ENCODE measurements at regions not wholly inside any gene's neighbourhood (a gene's known extent, or its start where the extent isn't known, plus 50 kb on each side); places are given as distances from the start of the nearest gene placed in this dataset.
"Not testable (repeated sequence)": the region's sequence is repeated elsewhere in the genome, so short reads cannot be mapped to it uniquely, and the experiment has no call there.

- DNase-seq = no peak
Measured at GRCh38 chr6:137545073-137545472, 50.9 kb upstream of the OLIG3 start.

DNA sequence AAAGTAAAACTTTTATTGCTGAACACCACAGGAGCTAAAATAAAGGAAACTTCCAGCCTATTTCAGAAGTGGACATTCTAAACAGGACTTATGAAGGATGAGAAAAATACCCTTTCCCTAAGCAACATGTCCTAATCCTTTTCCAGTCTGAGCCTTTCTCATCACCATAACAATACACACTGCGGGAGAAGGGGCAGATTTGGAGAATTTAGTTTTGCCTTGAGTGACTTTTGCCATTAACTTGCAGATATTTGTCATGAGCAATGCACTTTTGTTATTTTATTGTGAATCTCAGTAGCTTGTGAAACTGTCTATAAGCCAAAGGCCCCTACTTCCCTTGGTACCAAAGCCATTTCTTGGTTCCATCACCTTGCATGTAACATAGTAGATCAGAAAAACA lies 53.0 kb upstream of the OLIG3 start:
- no peak for DNase-seq

DNA sequence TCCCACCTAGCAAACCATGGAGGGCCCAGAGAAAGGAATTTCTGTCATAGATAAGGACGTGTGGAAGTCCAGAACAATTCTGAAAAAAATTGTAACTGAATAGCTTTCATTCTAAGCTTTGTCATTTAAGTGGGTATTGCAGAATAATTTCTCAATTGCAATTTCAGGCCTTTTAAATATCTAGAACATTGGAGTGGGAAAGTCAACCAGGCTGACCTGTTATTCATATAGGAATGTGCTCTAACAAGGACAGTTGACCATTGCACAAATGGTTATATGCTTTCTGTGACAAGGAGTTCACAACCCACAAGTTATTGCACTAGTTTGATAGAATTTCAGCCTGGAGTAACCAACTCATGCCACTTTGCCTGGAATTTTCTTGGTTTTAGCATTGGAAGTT lies 53.4 kb upstream of the OLIG3 start:
- DNase-seq = no peak

DNA sequence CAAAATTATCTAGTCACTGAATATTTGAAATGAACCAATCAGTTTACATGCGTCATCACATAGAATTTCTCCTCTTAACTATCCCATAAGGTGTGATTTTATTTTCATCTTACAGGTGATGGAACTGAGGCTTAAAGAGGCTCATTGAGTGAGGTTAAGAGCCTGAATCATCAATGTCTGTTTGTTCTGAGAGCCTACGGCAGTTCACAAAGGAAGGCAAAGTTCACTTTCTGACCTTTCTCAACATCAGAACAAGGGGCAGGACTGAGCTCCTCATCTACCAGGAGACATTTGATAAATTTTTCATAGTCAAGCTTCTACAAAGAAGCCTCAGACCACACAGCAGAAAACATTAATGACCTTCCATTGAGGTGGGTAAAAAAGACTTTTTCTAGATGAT lies 54.9 kb upstream of the OLIG3 start:
- no peak for DNase-seq

DNA sequence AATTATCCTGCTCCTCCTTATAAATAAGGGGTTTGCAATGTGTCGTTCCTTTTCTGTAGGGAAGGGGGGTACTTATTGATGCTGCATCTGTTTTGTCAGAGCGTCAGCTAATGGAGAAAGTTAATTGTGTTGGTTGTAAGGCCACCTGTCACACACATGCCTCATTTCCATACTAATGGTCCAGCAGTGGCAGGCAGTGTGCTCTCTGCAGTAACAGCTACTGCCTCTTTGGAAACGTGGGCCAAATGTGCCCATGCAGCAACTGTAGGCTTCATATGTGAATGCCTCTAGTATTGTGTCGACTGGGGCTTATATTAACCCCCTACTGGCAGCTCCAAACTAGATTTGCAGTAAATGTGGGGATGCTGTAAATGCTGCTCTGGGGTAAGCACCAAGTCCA lies 56.3 kb upstream of the OLIG3 start:
- DNase-seq = no peak

GRCh38 chr6:137552146-137552545 lies 58.0 kb upstream of the OLIG3 start:
- DNase-seq = no peak

GRCh38 chr6:137552809-137553208 lies 58.6 kb upstream of the OLIG3 start:
- DNase-seq = no peak

DNA sequence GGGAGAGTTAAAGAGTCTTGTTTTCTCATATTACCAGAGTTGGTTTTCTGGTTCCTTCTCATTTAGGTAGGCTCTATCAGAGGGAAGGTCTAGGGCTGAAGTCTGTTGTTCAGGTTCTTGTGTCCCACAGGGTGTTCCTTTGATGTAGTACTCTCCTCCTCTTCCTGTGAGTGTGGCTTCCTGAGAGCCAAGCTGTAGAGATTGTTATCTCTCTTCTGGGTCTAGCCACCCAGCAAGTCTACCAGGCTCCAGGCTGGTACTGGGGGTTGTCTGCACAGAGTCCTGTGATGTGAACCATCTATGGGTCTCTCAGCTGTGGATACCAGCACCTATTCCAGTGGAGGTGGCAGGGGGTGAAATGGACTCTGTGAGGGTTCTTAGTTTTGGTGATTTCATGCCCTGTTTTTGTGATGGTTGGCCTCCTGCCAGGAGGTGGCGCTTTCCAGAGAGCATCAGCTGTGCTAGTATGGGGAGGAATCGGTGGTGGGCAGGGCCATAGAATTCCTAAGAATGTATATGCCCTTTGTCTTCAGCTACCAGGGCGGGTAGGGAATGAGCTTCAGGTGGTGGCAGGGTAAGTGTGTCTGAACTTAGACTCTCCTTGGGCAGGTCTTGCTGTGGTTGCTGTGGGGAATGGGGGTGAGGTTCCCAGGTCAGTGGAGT lies 65.5 kb upstream of the OLIG3 start:
- DNase-seq = not testable (repeated sequence)

GRCh38 chr6:137560184-137560563 lies 66.0 kb upstream of the OLIG3 start:
- no peak for DNase-seq

- DNase-seq = no peak
Measured at GRCh38 chr6:137568067-137568466, 73.9 kb upstream of the OLIG3 start.

- no peak for DNase-seq
Measured at GRCh38 chr6:137570393-137570792, 76.2 kb upstream of the OLIG3 start.

GRCh38 chr6:137571854-137572253 lies 77.7 kb upstream of the OLIG3 start:
- peak; percentile 14 for DNase-seq

DNA sequence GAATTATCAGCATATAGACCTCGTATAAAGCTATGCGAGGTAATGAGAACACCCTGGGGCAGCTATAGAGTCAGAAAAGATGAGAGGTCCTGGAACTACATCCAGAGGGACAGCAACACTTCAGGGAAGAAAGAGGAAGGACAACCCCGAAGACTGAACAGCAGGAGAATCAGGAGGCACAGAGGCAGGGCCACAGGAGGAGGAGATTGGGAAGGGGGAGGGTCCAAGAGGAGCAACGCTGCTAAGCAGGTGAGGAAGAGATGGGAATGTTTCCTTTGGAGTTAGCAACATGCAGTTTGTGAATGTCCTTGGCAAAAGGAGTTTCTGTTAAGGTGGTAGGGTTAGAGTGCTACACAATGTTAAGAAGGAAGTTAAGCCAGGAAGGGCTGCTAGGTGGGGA lies 79.5 kb upstream of the OLIG3 start:
- no peak for DNase-seq

- no peak for DNase-seq
Measured at GRCh38 chr6:137579612-137580011, 85.4 kb upstream of the OLIG3 start.

DNA sequence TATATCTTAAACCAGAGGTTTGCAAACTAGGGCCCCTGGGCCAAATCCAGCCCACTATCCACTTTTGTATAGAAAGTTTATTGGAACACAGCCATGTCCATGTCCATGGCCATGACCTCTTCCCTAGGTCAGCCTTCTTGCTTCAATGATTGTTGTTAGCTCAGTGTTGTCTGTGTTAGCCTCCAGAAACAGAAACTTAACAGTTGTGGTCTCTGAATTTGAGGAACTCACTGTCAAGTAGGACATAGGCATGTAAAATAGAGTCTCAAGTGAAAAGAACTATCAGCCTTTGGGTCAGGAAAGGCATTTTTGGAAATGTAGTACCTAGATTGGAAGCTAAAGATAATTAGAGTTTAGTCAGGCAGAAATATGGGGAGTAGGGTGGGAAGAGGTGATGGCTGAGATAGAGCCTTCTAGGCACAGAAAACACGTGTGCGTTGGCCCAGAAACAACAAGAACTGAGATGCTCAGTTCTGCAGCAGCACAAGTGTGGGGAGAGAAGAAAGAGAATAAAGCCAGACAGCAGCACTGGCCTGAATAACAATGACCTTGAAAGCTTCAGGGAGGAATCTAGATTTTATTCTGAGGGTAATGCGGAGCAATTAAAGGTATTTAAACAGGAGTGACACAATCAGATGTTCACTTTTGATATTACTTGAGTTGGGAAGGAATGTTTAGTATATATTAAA lies 87.0 kb upstream of the OLIG3 start:
- DNase-seq = no peak

- not testable (repeated sequence) for DNase-seq
Measured at GRCh38 chr6:137583519-137583918, 89.3 kb upstream of the OLIG3 start.

- no peak for DNase-seq
Measured at GRCh38 chr6:137588472-137588871, 94.3 kb upstream of the OLIG3 start.

- DNase-seq = peak; percentile 7
Measured at GRCh38 chr6:137589067-137589848, 95.1 kb upstream of the OLIG3 start.

- no peak for DNase-seq
Measured at GRCh38 chr6:137590684-137591083, 96.5 kb upstream of the OLIG3 start.

DNA sequence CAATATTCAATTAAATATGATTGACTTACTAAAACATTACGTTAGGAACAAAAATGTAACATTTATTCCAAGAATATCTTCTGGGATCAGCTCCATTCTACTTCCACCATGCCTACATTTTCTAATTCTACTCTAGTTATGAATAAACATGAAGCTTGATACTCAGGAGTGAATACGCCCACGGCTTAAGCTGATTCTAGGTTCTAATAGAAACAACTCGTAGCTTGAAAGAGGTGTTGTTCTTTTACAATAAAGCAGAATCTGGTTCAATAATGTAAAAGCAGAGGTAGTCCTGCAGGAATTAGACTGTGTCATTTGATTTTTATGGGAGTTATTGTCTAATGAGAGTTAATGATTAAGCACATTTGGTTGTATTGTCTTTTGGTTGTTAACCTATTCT lies 107.3 kb upstream of the OLIG3 start:
- DNase-seq = no peak

DNA sequence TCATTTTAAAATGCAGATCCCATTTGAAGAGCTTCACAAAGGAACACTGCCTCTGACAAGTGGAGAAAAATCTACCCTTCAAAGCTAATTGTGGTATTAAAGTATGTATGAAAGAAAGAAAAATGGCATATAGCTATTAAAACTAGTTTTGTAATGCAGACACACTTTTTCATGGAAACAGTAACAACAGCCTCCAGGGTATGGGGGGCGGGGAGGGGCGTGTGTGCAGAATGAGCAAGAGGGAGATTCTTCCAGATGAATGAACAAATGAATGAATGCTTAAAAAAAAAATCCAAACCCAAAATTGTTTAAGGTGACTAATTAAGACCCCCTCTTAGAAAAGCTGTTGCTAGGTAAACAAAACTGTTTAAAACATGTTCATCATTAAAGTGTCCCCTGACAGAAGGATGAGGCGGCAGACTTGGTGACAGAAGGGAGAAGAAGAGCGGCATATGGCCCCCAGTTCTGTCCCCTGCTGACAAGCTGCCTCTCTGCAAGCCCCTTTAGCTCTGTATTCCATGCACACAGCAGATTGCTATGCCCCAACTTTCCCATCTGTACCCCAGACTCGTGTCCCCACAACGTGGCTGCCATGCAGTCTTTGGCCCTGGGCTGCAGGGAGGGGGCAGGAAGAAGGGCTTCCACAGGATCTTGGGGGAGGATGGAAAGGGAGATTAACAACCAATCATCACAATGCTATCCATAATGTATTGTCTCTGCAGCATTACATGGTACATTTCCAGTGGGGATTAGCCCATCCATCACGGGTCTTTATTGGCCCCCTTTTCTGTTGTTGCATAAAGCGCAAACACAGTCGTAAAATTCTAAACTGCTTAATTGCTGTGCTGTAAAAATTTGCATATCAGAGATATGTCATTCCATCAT lies 108.4 kb upstream of the OLIG3 start:
- no peak for DNase-seq

- no peak for DNase-seq
Measured at GRCh38 chr6:137610702-137611101, 116.5 kb upstream of the OLIG3 start.

DNA sequence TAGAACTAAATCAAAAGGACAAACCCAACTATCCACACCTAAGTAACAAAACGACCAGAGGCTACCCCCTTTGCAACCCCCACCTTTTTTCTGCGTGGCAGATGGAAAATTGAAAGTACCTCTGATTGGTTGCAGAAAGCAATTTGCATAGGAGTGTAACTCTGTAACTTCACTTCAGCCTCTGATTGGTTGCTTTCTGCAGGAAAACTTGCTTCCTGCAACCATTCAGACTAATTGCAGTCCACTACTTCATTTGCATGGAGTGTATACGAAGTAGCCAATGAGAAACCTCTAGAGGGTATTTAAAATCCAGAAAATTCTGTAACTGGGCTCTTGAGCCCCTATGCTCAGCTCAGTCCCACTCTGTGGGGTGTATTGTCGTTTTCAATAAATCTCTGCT lies 129.1 kb upstream of the OLIG3 start:
- no peak for DNase-seq

Data from NCI-H146 (cell line).